Right lobe of liver (tissue), 6 donors: ENCODE measurements at regions not wholly inside any gene's neighbourhood (a gene's known extent, or its start where the extent isn't known, plus 50 kb on each side); places are given as distances from the start of the nearest gene placed in this dataset.
"Not testable (repeated sequence)": the region's sequence is repeated elsewhere in the genome, so short reads cannot be mapped to it uniquely, and the experiment has no call there.

Experiments
- ATAC-seq, 4 donors: fragments of 200-7000 bp; cut with Tn5 transposase; one replicate each; pipeline ENCODE4 v1.9.1; 2020; ENCODE audit warnings: mild to moderate bottlenecking in 4 of 4, moderate library complexity in 4 of 4
- DNase-seq, 3 donors: peaks; one replicate each; pipeline ENCODE4 v3.0.0-alpha.2; 2020
- H3K27ac ChIP-seq, 3 donors: fragments of 200-600 bp; one replicate each; pipeline ENCODE4 v1.8.0; 2022
- H3K27me3 ChIP-seq, 2 donors: fragments of 200-600 bp; one replicate each; pipeline ENCODE4 v1.8.0; 2022
- H3K36me3 ChIP-seq, 4 donors: fragments of 200-600 bp; sonication (generic) in 1 of 4; one replicate each; pipeline versions ENCODE4 v1.5.1 to v1.8.0; 2017 to 2022; ENCODE audit warnings: control low read depth in 1 of 4
- H3K4me1 ChIP-seq, 4 donors: fragments of 200-600 bp; sonication (generic) in 1 of 4; one replicate each; pipeline versions ENCODE4 v1.5.1 to v1.8.0; 2017 to 2022; ENCODE audit warnings: control low read depth in 1 of 4
- H3K4me3 ChIP-seq, 3 donors: fragments of 200-600 bp; one replicate each; pipeline ENCODE4 v1.8.0; 2022
- H3K9me3 ChIP-seq, 4 donors: fragments of 200-600 bp; sonication (generic) in 1 of 4; one replicate each; pipeline versions ENCODE4 v1.5.1 to v1.8.0; 2017 to 2022; ENCODE audit warnings: control low read depth in 1 of 4
- CTCF ChIP-seq, 4 donors: fragments of 200-600 bp in 3 of 4; fragments of 450-650 bp in 1 of 4; IDR thresholded peaks; one replicate each; pipeline versions ENCODE4 v1.5.1 to v1.8.0; 2016 to 2022; ENCODE audit warnings: antibody characterized with exemption in 4 of 4, mild to moderate bottlenecking in 2 of 4
- POLR2A ChIP-seq: fragments of 450-650 bp; IDR thresholded peaks from one replicate; pipeline ENCODE4 v1.6.1; 2017; ENCODE audit warnings: antibody characterized with exemption, mild to moderate bottlenecking
- WGBS: methylation state at CpG from one replicate; pipeline ENCODE4 v1.1.6; 2018; ENCODE audit warnings: low coverage, low lambda C conversion rate; ENCODE audit not compliant: insufficient coverage; ENCODE audit errors: missing lambda C conversion rate; 5-methylcytosine and 5-hydroxymethylcytosine counted together
- intact Hi-C, 2 donors: fragments of 100-400 bp; cut with DNase I; formaldehyde crosslinking; loops; one replicate each; pipeline versions ENCODE4 v1.11.2 to v1.14.1; 2022
- donor health status: DM: no; HTN: yes; CAD: no.
- donor health status: DM: no; HTN: no; CAD: no.
- donor health status: DM: no; HTN: no; CAD: no.
- donor health status: DM: no; HTN: yes; CAD: no.
- donor health status: DM: no; HTN: yes; CAD: no.

- DNase-seq (peak in 1 of 3 donors; percentile 14), ATAC-seq (no peak)
- WGBS, result 46% methylated on average over 5 of the region's 6 CpGs
- no peaks in the 10 kb centered on the region for H3K4me1 ChIP-seq
- no peaks in the 10 kb centered on the region for H3K9me3 ChIP-seq
- TF ChIP-seq POLR2A (no peak), CTCF (IDR thresholded peaks at IDR 0.05) (no peak)
- no peak overlapping the region for H3K4me3 ChIP-seq
- H3K27me3 ChIP-seq, result no peaks in the 10 kb centered on the region
- no peak overlapping the region for H3K27ac ChIP-seq
- H3K36me3 ChIP-seq, result no peaks in the 10 kb centered on the region
- intact Hi-C loops, result no loop called here
These were observed 97.2 kb upstream of the CARD11 start for GRCh38 chr7:3140834-3141233.

- Histone ChIP-seq H3K36me3 (no peaks in the 10 kb centered on the region), H3K4me1 (no peaks in the 10 kb centered on the region), H3K27me3 (no peaks in the 10 kb centered on the region), H3K9me3 (no peaks in the 10 kb centered on the region), H3K4me3 (no peak overlapping the region), H3K27ac (no peak overlapping the region)
- TF ChIP-seq POLR2A (no peak), CTCF (IDR thresholded peaks at IDR 0.05) (no peak)
- intact Hi-C loops, result no loop called here
- WGBS, result 68% methylated on average over 5 of the region's 7 CpGs
- no peak for ATAC-seq
- DNase-seq, result peak in 1 of 3 donors; percentile 6
These were observed 97.7 kb upstream of the CARD11 start for GRCh38 chr7:3141326-3141725.

GRCh38 chr7:3143869-3144775, 100.5 kb upstream of the CARD11 start:
- intact Hi-C loops, result no loop called here
- TF ChIP-seq POLR2A, result no peak
- TF ChIP-seq CTCF (IDR thresholded peaks at IDR 0.05), result no peak
- 23% methylated on average over 7 of the region's 7 CpGs for WGBS
- DNase-seq (no peak), ATAC-seq (no peak)
- Histone ChIP-seq H3K4me1 (no peaks in the 10 kb centered on the region), H3K4me3 (no peak overlapping the region), H3K36me3 (no peaks in the 10 kb centered on the region), H3K9me3 (no peaks in the 10 kb centered on the region), H3K27me3 (no peaks in the 10 kb centered on the region), H3K27ac (no peak overlapping the region)

- ATAC-seq, H3K27ac ChIP-seq, H3K27me3 ChIP-seq, intact Hi-C loops, H3K36me3 ChIP-seq, H3K9me3 ChIP-seq, H3K4me3 ChIP-seq, H3K4me1 ChIP-seq: not testable (repeated sequence)
- WGBS, result 57% methylated on average over 5 of the region's 6 CpGs
- peak in 1 of 3 donors; percentile 5 for DNase-seq
These were observed 101.1 kb upstream of the CARD11 start for GRCh38 chr7:3144776-3145125.

GRCh38 chr7:3146571-3147226, 103.0 kb upstream of the CARD11 start:
- Histone ChIP-seq H3K4me3 (no peak overlapping the region), H3K27me3 (no peaks in the 10 kb centered on the region), H3K9me3 (no peaks in the 10 kb centered on the region), H3K27ac (no peak overlapping the region), H3K36me3 (no peaks in the 10 kb centered on the region), H3K4me1 (no peaks in the 10 kb centered on the region)
- intact Hi-C loops, result no loop called here
- peak in 1 of 3 donors; percentile 16 for DNase-seq
- WGBS, result 52% methylated on average over 18 of the region's 18 CpGs
- no peak for TF ChIP-seq CTCF (IDR thresholded peaks at IDR 0.05)
- TF ChIP-seq POLR2A, result no peak
- no peak for ATAC-seq

- H3K27ac ChIP-seq, H3K9me3 ChIP-seq, H3K27me3 ChIP-seq, intact Hi-C loops, ATAC-seq, H3K4me3 ChIP-seq, DNase-seq, H3K36me3 ChIP-seq, H3K4me1 ChIP-seq: not testable (repeated sequence)
- 26% methylated on average over 4 of the region's 4 CpGs for WGBS
These were observed 104.8 kb upstream of the CARD11 start for GRCh38 chr7:3148471-3148870.
